ENCODE measurements at regions not wholly inside any gene's neighbourhood (a gene's known extent, or its start where the extent isn't known, plus 50 kb on each side); places are given as distances from the start of the nearest gene placed in this dataset.

DNA sequence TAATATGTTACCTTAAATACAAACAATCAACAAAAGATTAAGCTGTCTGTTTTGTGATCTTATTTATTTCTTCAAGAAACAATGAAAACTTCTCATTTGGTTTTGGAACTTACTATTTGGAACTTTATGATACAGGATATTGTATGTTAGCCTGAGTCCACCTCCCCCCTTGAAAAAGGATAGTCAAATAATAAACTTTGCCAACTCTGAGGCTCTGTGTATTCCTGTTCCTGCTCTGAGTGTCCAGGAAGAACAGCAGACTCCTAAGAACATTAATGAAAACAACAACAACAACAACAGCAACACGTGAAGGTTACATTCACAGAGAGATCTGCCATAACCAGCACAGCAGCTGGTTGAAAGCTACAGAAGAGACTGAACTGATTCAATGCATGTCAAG lies 108.1 kb upstream of the AADACL2 start:
- no peaks in the 10 kb centered on the region for H3K9me3 ChIP-seq (ENCODE audit: control insufficient read depth, low read length)
- H3K9me3 Mint-ChIP-seq, result no peaks in the 10 kb centered on the region
- H3K36me3 Mint-ChIP-seq (ENCODE audit: low read depth), result no peaks in the 10 kb centered on the region
- H3K4me3 Mint-ChIP-seq, result no peak overlapping the region
- H3K27me3 Mint-ChIP-seq (ENCODE audit: insufficient read depth), result no peaks in the 10 kb centered on the region
- 83 to 84% methylated on average over 1 of the region's 1 CpG for WGBS, 2 experiments (ENCODE audit: insufficient coverage in 1 of 2, insufficient read length in 1 of 2)
- no peaks in the 10 kb centered on the region for H3K27me3 ChIP-seq (ENCODE audit: control insufficient read depth, insufficient read depth, low read length, poor library complexity, severe bottlenecking)
- H3K27ac ChIP-seq (ENCODE audit: low read depth, low read length), result no peak overlapping the region
- no peak overlapping the region for H3K9ac ChIP-seq (ENCODE audit: extremely low read depth, low read length, poor library complexity, severe bottlenecking)
- TF ChIP-seq CTCF (conservative IDR thresholded peaks at IDR 0.05), result no peak
- H3K36me3 ChIP-seq (ENCODE audit: control insufficient read depth, insufficient read depth, low read length), result no peaks in the 10 kb centered on the region
- no peak overlapping the region for H3K4me3 ChIP-seq (ENCODE audit: low read length)
- H3K4me1 ChIP-seq (ENCODE audit: control insufficient read depth, insufficient read depth, low read length), result no peaks in the 10 kb centered on the region
- no peak for DNase-seq
- H3K4me1 Mint-ChIP-seq, result no peaks in the 10 kb centered on the region
- H3K27ac Mint-ChIP-seq, result no peak overlapping the region

GRCh38 chr3:151625086-151625485 lies 108.6 kb upstream of the AADACL2 start:
- no peaks in the 10 kb centered on the region for H3K4me1 ChIP-seq (ENCODE audit: control insufficient read depth, insufficient read depth, low read length)
- TF ChIP-seq CTCF (conservative IDR thresholded peaks at IDR 0.05), result no peak
- Mint-ChIP-seq H3K4me3 (no peak overlapping the region), H3K27ac (no peak overlapping the region), H3K36me3 (ENCODE audit: low read depth) (no peaks in the 10 kb centered on the region), H3K4me1 (no peaks in the 10 kb centered on the region), H3K9me3 (no peaks in the 10 kb centered on the region), H3K27me3 (ENCODE audit: insufficient read depth) (no peaks in the 10 kb centered on the region)
- no peak for DNase-seq
- no peak overlapping the region for H3K4me3 ChIP-seq (ENCODE audit: low read length)
- no peaks in the 10 kb centered on the region for H3K36me3 ChIP-seq (ENCODE audit: control insufficient read depth, insufficient read depth, low read length)
- no peak overlapping the region for H3K9ac ChIP-seq (ENCODE audit: extremely low read depth, low read length, poor library complexity, severe bottlenecking)
- no peaks in the 10 kb centered on the region for H3K27me3 ChIP-seq (ENCODE audit: control insufficient read depth, insufficient read depth, low read length, poor library complexity, severe bottlenecking)
- H3K27ac ChIP-seq (ENCODE audit: low read depth, low read length), result no peak overlapping the region
- 86 to 88% methylated on average over 1 to 2 of the region's 3 CpGs for WGBS, 2 experiments (ENCODE audit: insufficient coverage in 1 of 2, insufficient read length in 1 of 2)
- no peaks in the 10 kb centered on the region for H3K9me3 ChIP-seq (ENCODE audit: control insufficient read depth, low read length)

- Histone ChIP-seq H3K27me3 (ENCODE audit: control insufficient read depth, insufficient read depth, low read length, poor library complexity, severe bottlenecking) (no peaks in the 10 kb centered on the region), H3K4me3 (ENCODE audit: low read length) (no peak overlapping the region), H3K9me3 (ENCODE audit: control insufficient read depth, low read length) (no peaks in the 10 kb centered on the region), H3K9ac (ENCODE audit: extremely low read depth, low read length, poor library complexity, severe bottlenecking) (no peak overlapping the region), H3K27ac (ENCODE audit: low read depth, low read length) (no peak overlapping the region), H3K4me1 (ENCODE audit: control insufficient read depth, insufficient read depth, low read length) (no peaks in the 10 kb centered on the region), H3K36me3 (ENCODE audit: control insufficient read depth, insufficient read depth, low read length) (no peaks in the 10 kb centered on the region)
- Mint-ChIP-seq H3K4me3 (no peak overlapping the region), H3K27ac (no peak overlapping the region), H3K9me3 (no peaks in the 10 kb centered on the region), H3K4me1 (no peaks in the 10 kb centered on the region), H3K27me3 (ENCODE audit: insufficient read depth) (no peaks in the 10 kb centered on the region), H3K36me3 (ENCODE audit: low read depth) (no peaks in the 10 kb centered on the region)
- DNase-seq, result no peak
- TF ChIP-seq CTCF (conservative IDR thresholded peaks at IDR 0.05), result no peak
Observed at GRCh38 chr3:151620071-151620470, 113.7 kb upstream of the AADACL2 start.
